H1 (cell line): ENCODE measurements at regions not wholly inside any gene's neighbourhood (a gene's known extent, or its start where the extent isn't known, plus 50 kb on each side); places are given as distances from the start of the nearest gene placed in this dataset.

Source experiments
- CTCF ChIA-PET: fragments of 300-600 bp; sonication (Branson Sonifier 250); formaldehyde crosslinking; loops from one replicate; lab custom pipeline; 2021; ENCODE audit not compliant: partially characterized antibody; lab: Charles Lee
- POLR2A ChIA-PET: fragments of 300-600 bp; sonication (Branson Sonifier 250); formaldehyde crosslinking; loops from one replicate; lab custom pipeline; 2021; ENCODE audit warnings: inconsistent platforms; ENCODE audit not compliant: partially characterized antibody; lab: Charles Lee
- DNase-seq, 2 experiments: peaks; one replicate each; pipeline versions ENCODE4 v3.0.0 to v3.0.0-alpha.2; 2010 to 2022; ENCODE audit warnings: low spot score in 2 of 2, low read depth in 1 of 2, mixed read lengths in 1 of 2
- FAIRE-seq: peaks from 2 replicates; lab custom pipeline; 2011; peaks lifted over from hg19 to GRCh38; lab: Jason Lieb, UNC
- H2AFZ ChIP-seq: 2 replicates; pipeline ENCODE4 v1.8.1; 2012; ENCODE audit warnings: low read length, inconsistent platforms
- H2AK5ac ChIP-seq: 2 replicates; pipeline ENCODE4 v1.6.1; 2013; ENCODE audit warnings: low read depth, low read length
- H2BK120ac ChIP-seq: replicated peaks from 2 replicates; pipeline ENCODE3; 2013; ENCODE audit warnings: low read depth, low read length, inconsistent platforms
- H2BK12ac ChIP-seq: 2 replicates; pipeline ENCODE4 v1.6.1; 2013; ENCODE audit warnings: low read depth, low read length
- H2BK15ac ChIP-seq: 2 replicates; pipeline ENCODE4 v1.6.1; 2013; ENCODE audit warnings: low read length
- H2BK20ac ChIP-seq: 2 replicates; pipeline ENCODE4 v1.6.1; 2013; ENCODE audit warnings: low read length
- H2BK5ac ChIP-seq: 2 replicates; pipeline ENCODE4 v1.6.1; 2013; ENCODE audit warnings: low read depth, low read length
- H3K14ac ChIP-seq: 2 replicates; pipeline ENCODE4 v1.6.1; 2013; ENCODE audit warnings: inconsistent platforms; ENCODE audit not compliant: insufficient read length
- H3K18ac ChIP-seq: 2 replicates; pipeline ENCODE4 v1.6.1; 2013; ENCODE audit warnings: low read length; ENCODE audit errors: extremely low read depth
- H3K23ac ChIP-seq: 2 replicates; pipeline ENCODE4 v1.6.1; 2013; ENCODE audit warnings: inconsistent platforms; ENCODE audit not compliant: insufficient read length
- H3K23me2 ChIP-seq: 2 replicates; pipeline ENCODE4 v1.6.1; 2013; ENCODE audit warnings: low read depth, low read length
- H3K27ac ChIP-seq: 2 replicates; pipeline ENCODE4 v1.6.1; 2011; ENCODE audit warnings: low read depth, low read length, inconsistent platforms
- H3K27me3 ChIP-seq, 4 experiments: replicated peaks in 1 of 4; 1 replicate in 1 of 4; 2 replicates in 3 of 4; pipeline versions ENCODE4 v1.6.1 to v1.8.1; 2011 to 2013; ENCODE audit warnings: low read length in 3 of 4, mild to moderate bottlenecking in 3 of 4, inconsistent platforms in 2 of 4, mixed read lengths in 2 of 4, moderate library complexity in 1 of 4; ENCODE audit not compliant: control insufficient read depth in 3 of 4, insufficient read depth in 3 of 4; ENCODE audit errors: extremely low read depth in 1 of 4
- H3K36me3 ChIP-seq, 4 experiments: 2 replicates each; pipeline versions ENCODE4 v1.6.1 to v1.8.1; 2011 to 2013; ENCODE audit warnings: mild to moderate bottlenecking in 4 of 4, low read length in 3 of 4, moderate library complexity in 2 of 4, control low read depth in 1 of 4, inconsistent platforms in 1 of 4; ENCODE audit not compliant: insufficient read depth in 4 of 4, control insufficient read depth in 2 of 4
- H3K4ac ChIP-seq: replicated peaks from 2 replicates; pipeline ENCODE3; 2013; ENCODE audit warnings: low read length, low read depth, mixed read lengths, inconsistent platforms; ENCODE audit not compliant: insufficient read length
- H3K4me1 ChIP-seq, 4 experiments: replicated peaks in 1 of 4; 1 replicate in 1 of 4; 2 replicates in 3 of 4; pipeline versions ENCODE4 v1.6.1 to v1.8.1; 2011 to 2013; ENCODE audit warnings: low read length in 3 of 4, inconsistent platforms in 2 of 4, mixed read lengths in 1 of 4; ENCODE audit not compliant: insufficient read depth in 4 of 4, control insufficient read depth in 3 of 4
- H3K4me2 ChIP-seq, 2 experiments: 2 replicates each; pipeline versions ENCODE4 v1.6.1 to v1.8.1; 2011 to 2013; ENCODE audit warnings: low read depth in 2 of 2, low read length in 2 of 2, control low read depth in 1 of 2, inconsistent platforms in 1 of 2, mild to moderate bottlenecking in 1 of 2; ENCODE audit not compliant: insufficient read depth in 1 of 2
- H3K4me3 ChIP-seq, 4 experiments: fragments of 200-600, 300-600 bp in 1 of 4; sonication (generic), shearing (Covaris generic), sonication (Bioruptor Twin) in 1 of 4; 2 replicates each; pipeline versions ENCODE4 v1.5.1 to v1.8.1; 2011 to 2016; ENCODE audit warnings: low read length in 4 of 4, low read depth in 3 of 4, control low read depth in 2 of 4, inconsistent platforms in 2 of 4, mild to moderate bottlenecking in 2 of 4, mixed read lengths in 1 of 4, moderate library complexity in 1 of 4; ENCODE audit not compliant: insufficient read depth in 2 of 4; ENCODE audit errors: extremely low read depth in 1 of 4
- H3K56ac ChIP-seq: replicated peaks from 2 replicates; pipeline ENCODE3; 2013; ENCODE audit warnings: low read depth, mild to moderate bottlenecking, mixed read lengths, low read length, inconsistent platforms; ENCODE audit not compliant: insufficient read length
- H3K79me1 ChIP-seq: 2 replicates; pipeline ENCODE4 v1.6.1; 2013; ENCODE audit warnings: low read depth, low read length, control low read depth
- H3K79me2 ChIP-seq, 2 experiments: 2 replicates each; pipeline versions ENCODE4 v1.6.1 to v1.8.1; 2012 to 2013; ENCODE audit warnings: low read length in 2 of 2, mild to moderate bottlenecking in 2 of 2, inconsistent platforms in 1 of 2; ENCODE audit not compliant: insufficient read depth in 2 of 2, control insufficient read depth in 1 of 2
- H3K9ac ChIP-seq, 4 experiments: replicated peaks in 1 of 4; 1 replicate in 1 of 4; 2 replicates in 3 of 4; pipeline versions ENCODE4 v1.6.1 to v1.8.1; 2011 to 2013; ENCODE audit warnings: low read depth in 3 of 4, low read length in 3 of 4, control low read depth in 2 of 4, mild to moderate bottlenecking in 2 of 4, moderate library complexity in 2 of 4, inconsistent platforms in 1 of 4; ENCODE audit errors: extremely low read depth in 1 of 4
- H3K9me3 ChIP-seq, 2 experiments: 2 replicates each; pipeline versions ENCODE4 v1.6.1 to v1.8.1; 2012 to 2013; ENCODE audit warnings: mild to moderate bottlenecking in 2 of 2, moderate library complexity in 2 of 2, control low read depth in 1 of 2, inconsistent platforms in 1 of 2, low read depth in 1 of 2, low read length in 1 of 2, mixed read lengths in 1 of 2; ENCODE audit not compliant: insufficient read depth in 2 of 2
- H4K20me1 ChIP-seq, 2 experiments: replicated peaks in 1 of 2; 2 replicates each; pipeline versions ENCODE3 to v1.8.1; 2011 to 2013; ENCODE audit warnings: inconsistent platforms in 2 of 2, low read length in 2 of 2, mild to moderate bottlenecking in 1 of 2; ENCODE audit not compliant: insufficient read depth in 2 of 2, control insufficient read depth in 1 of 2
- H4K5ac ChIP-seq: 2 replicates; pipeline ENCODE4 v1.6.1; 2013; ENCODE audit warnings: low read length, low read depth, mixed read lengths, inconsistent platforms; ENCODE audit not compliant: insufficient read length
- H4K8ac ChIP-seq: 2 replicates; pipeline ENCODE4 v1.8.0; 2013; ENCODE audit warnings: mild to moderate bottlenecking, moderate library complexity, low read length, inconsistent platforms; ENCODE audit not compliant: insufficient read depth; ENCODE audit errors: extremely low read depth
- H4K91ac ChIP-seq: replicated peaks from 2 replicates; pipeline ENCODE3; 2013; ENCODE audit warnings: low read length, mixed read lengths, inconsistent platforms; ENCODE audit not compliant: insufficient read length
- ASH2L ChIP-seq: fragments of 200-600, 300-600 bp; sonication (generic); IDR thresholded peaks from one replicate; pipeline ENCODE4 v1.7.1; 2017; ENCODE audit warnings: low read length
- CHD2 ChIP-seq: IDR thresholded peaks from 2 replicates; pipeline ENCODE4 v1.6.1; 2012; ENCODE audit warnings: low read length, improper control_type of control experiment
- CTCF ChIP-seq, 3 experiments: IDR thresholded peaks; 1 replicate in 2 of 3; 2 replicates in 1 of 3; pipeline versions ENCODE4 v1.5.1 to v1.6.1; 2011; ENCODE audit warnings: low read length in 3 of 3, mild to moderate bottlenecking in 3 of 3, inconsistent platforms in 2 of 3, low read depth in 1 of 3, moderate library complexity in 1 of 3; ENCODE audit not compliant: insufficient read depth in 1 of 3; ENCODE audit errors: control extremely low read depth in 1 of 3
- FOSL1 ChIP-seq: IDR thresholded peaks from 2 replicates; pipeline ENCODE4 v1.6.1; 2011; ENCODE audit warnings: mild to moderate bottlenecking, low read depth, low read length, moderate library complexity; ENCODE audit not compliant: insufficient read depth
- GTF2F1 ChIP-seq: IDR thresholded peaks from 2 replicates; pipeline ENCODE4 v1.6.1; 2012; ENCODE audit warnings: low read depth, low read length, improper control_type of control experiment, borderline replicate concordance
- JUN ChIP-seq: IDR thresholded peaks from 2 replicates; pipeline ENCODE4 v1.6.1; 2011; ENCODE audit warnings: low read depth, mild to moderate bottlenecking, improper control_type of control experiment, low read length
- KDM4A ChIP-seq: IDR thresholded peaks from one replicate; pipeline ENCODE4 v1.7.1; 2012; ENCODE audit warnings: low read depth, mild to moderate bottlenecking, moderate library complexity, low read length, inconsistent platforms; ENCODE audit not compliant: severe bottlenecking
- KDM5A ChIP-seq: fragments of 200-600 bp; IDR thresholded peaks from 2 replicates; pipeline ENCODE4 v1.7.1; 2012; ENCODE audit warnings: mild to moderate bottlenecking, low read length, inconsistent platforms, mixed read lengths
- NANOG ChIP-seq: IDR thresholded peaks from 2 replicates; pipeline ENCODE4 v1.6.1; 2011; ENCODE audit warnings: low read length, low read depth, mild to moderate bottlenecking, inconsistent platforms; ENCODE audit not compliant: insufficient read depth, poor library complexity, severe bottlenecking
- RNF2 ChIP-seq: fragments of 200-900, 300-1000 bp; sonication (generic); IDR thresholded peaks from 2 replicates; pipeline ENCODE4 v1.7.1; 2016; ENCODE audit warnings: borderline replicate concordance, low read depth, mild to moderate bottlenecking, antibody characterized with exemption, low read length; ENCODE audit not compliant: poor library complexity, severe bottlenecking; ENCODE audit errors: missing control alignments
- SIRT6 ChIP-seq: IDR thresholded peaks from one replicate; pipeline ENCODE4 v1.7.1; 2012; ENCODE audit warnings: low read length, inconsistent platforms
- TAF7 ChIP-seq: optimal IDR thresholded peaks from 2 replicates; pipeline ENCODE3; 2011; ENCODE audit warnings: low read depth, mild to moderate bottlenecking, inconsistent platforms, low read length, moderate library complexity, borderline replicate concordance
- TBP ChIP-seq: IDR thresholded peaks from 2 replicates; pipeline ENCODE4 v1.6.1; 2011; ENCODE audit warnings: low read depth, low read length, improper control_type of control experiment
- WGBS, 2 experiments: shearing (Covaris generic) in 1 of 2; methylation state at CpG; one replicate each; pipeline versions ENCODE4 v1.1.6 to v1.1.7; 2013 to 2015; ENCODE audit warnings: low lambda C conversion rate in 2 of 2, mixed read lengths in 2 of 2, inconsistent platforms in 1 of 2, low coverage in 1 of 2, missing lambda C conversion rate in 1 of 2; ENCODE audit not compliant: insufficient replicate concordance in 2 of 2, insufficient coverage in 1 of 2, insufficient read length in 1 of 2; ENCODE audit errors: extremely low coverage in 1 of 2, missing lambda C conversion rate in 1 of 2; 5-methylcytosine and 5-hydroxymethylcytosine counted together

GRCh38 chr12:19927661-19928060, 440.7 kb upstream of the PDE3A start:
- H3K27me3 ChIP-seq: no peaks in the 10 kb centered on the region
- no peak overlapping the region for H3K18ac ChIP-seq
- H3K14ac ChIP-seq: no peak overlapping the region
- H2BK120ac ChIP-seq: no peak overlapping the region
- H2AK5ac ChIP-seq: no peak overlapping the region
- DNase-seq (no peak), FAIRE-seq (no peak)
- H3K4ac ChIP-seq: no peak overlapping the region
- no peaks in the 10 kb centered on the region for H3K36me3 ChIP-seq
- H3K23ac ChIP-seq: no peak overlapping the region
- POLR2A ChIA-PET: no interaction called here
- no peak overlapping the region for H3K27ac ChIP-seq
- H4K20me1 ChIP-seq: no peaks in the 10 kb centered on the region
- H3K4me1 ChIP-seq: no peaks in the 10 kb centered on the region
- WGBS, 2 experiments: 91% methylated on average over 2 of the region's 2 CpGs; no CpG with 5 or more reads in 1 of the 2 experiments
- H4K8ac ChIP-seq: no peak overlapping the region
- H4K91ac ChIP-seq: no peak overlapping the region
- H3K23me2 ChIP-seq: no peaks in the 10 kb centered on the region; the same call in 1 of the 2 replicates
- no peaks in the 10 kb centered on the region for H3K9me3 ChIP-seq
- no peak overlapping the region for H2BK20ac ChIP-seq
- H2AFZ ChIP-seq: no peak overlapping the region
- CTCF ChIA-PET: no interaction called here
- no peak overlapping the region for H4K5ac ChIP-seq
- no peak overlapping the region for H3K56ac ChIP-seq
- H2BK15ac ChIP-seq: no peak overlapping the region
- no peak overlapping the region for H3K9ac ChIP-seq
- no peak overlapping the region for H3K4me3 ChIP-seq
- H3K79me2 ChIP-seq: no peaks in the 10 kb centered on the region
- H2BK5ac ChIP-seq: no peak overlapping the region
- H2BK12ac ChIP-seq: no peak overlapping the region
- H3K79me1 ChIP-seq: no peaks in the 10 kb centered on the region
- H3K4me2 ChIP-seq: no peak overlapping the region
- TF ChIP-seq FOSL1: no peak
- TF ChIP-seq GTF2F1: no peak
- no peak for TF ChIP-seq CTCF (IDR thresholded peaks at IDR 0.05; ENCODE audit: control extremely low read depth in 1 of 3, insufficient read depth in 1 of 3, low read depth in 1 of 3, low read length in 3 of 3)
- TF ChIP-seq NANOG: no peak
- no peak for TF ChIP-seq ASH2L
- TF ChIP-seq KDM5A: no peak
- TF ChIP-seq SIRT6: no peak
- no peak for TF ChIP-seq KDM4A
- no peak for TF ChIP-seq TAF7
- no peak for TF ChIP-seq JUN
- TF ChIP-seq CHD2: no peak
- TF ChIP-seq RNF2: no peak
- TF ChIP-seq TBP: no peak
